ENCODE measurements at regions not wholly inside any gene's neighbourhood (a gene's known extent, or its start where the extent isn't known, plus 50 kb on each side); places are given as distances from the start of the nearest gene placed in this dataset.
"Not testable (repeated sequence)": the region's sequence is repeated elsewhere in the genome, so short reads cannot be mapped to it uniquely, and the experiment has no call there.

DNA sequence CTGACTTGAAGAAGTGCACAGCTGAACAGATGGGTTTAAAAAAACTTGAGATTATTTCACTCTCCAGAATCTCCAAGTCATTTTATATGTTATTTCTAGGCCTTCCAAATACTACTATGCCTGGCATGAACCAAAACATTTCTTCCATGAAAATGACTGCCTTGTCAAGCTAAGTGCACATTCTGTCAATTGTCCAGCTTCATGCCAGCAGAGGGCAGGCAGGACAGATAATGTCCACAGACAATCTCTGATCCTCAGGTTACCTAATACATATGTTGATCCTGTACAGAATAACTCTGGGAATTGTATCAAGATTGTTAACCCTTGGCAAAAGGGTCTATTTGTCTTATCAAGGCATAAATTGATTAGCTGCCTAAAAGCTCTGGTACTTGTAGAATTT lies 229.5 kb downstream of the AASDHPPT start:
- no peak overlapping the region for H3K9ac ChIP-seq (ENCODE audit: low read depth in 1 of 2, low read length in 2 of 2)
- peaks cover 0 to 9% (median 0%) of the 10 kb centered on the region in 4 donors for H3K9me3 ChIP-seq (ENCODE audit: control insufficient read depth in 4 of 4, low read length in 3 of 4)
- H3K27ac ChIP-seq (ENCODE audit: low read depth in 1 of 2, low read length in 2 of 2): no peak overlapping the region
- no peaks in the 10 kb centered on the region for H3K27me3 ChIP-seq (ENCODE audit: control insufficient read depth in 4 of 4, insufficient read depth in 4 of 4, low read length in 3 of 4)
- no peak for TF ChIP-seq RAD21 (IDR thresholded peaks at IDR 0.05)
- TF ChIP-seq EGR1 (IDR thresholded peaks at IDR 0.05; ENCODE audit: low read depth in 2 of 2): no peak
- no peak overlapping the region for H3K4me3 ChIP-seq (ENCODE audit: low read depth in 1 of 3, low read length in 3 of 3)
- no peak for DNase-seq (ENCODE audit: low spot score)
- H3K36me3 ChIP-seq (ENCODE audit: control insufficient read depth in 4 of 4, insufficient read depth in 3 of 4, low read depth in 1 of 4, low read length in 3 of 4): no peaks in the 10 kb centered on the region
- H3K4me1 ChIP-seq (ENCODE audit: control insufficient read depth in 4 of 4, insufficient read depth in 4 of 4, low read length in 3 of 4): no peaks in the 10 kb centered on the region

DNA sequence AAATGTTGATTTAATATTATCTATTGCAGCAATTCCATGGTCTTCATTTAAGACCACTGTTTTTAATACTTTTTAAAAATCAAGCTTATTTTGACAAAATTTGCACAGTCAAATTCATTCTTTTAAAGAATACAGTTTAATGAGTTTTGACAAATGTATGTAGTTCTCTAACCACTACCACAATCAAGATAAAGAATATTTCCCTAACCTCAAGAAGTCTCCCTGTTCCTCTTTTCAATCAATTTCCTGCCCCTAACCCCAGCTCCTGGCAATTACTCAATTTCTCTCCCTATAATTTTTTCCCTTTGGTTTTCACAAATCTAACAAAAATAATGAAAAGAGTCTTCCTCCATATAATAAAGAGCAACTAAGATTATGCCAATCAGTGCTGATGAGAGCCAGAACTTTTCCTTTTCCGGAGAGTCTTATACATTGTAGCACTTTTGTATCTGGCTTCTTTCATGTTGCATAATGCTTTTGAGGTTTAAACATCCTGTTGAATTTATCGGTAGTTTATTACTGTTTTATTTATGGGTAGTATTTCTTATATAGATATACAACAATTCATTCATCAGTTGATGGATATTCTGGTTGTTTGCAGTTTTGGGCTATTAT lies 231.7 kb downstream of the AASDHPPT start:
- H3K27me3 ChIP-seq (ENCODE audit: control insufficient read depth in 4 of 4, insufficient read depth in 4 of 4, low read length in 3 of 4): no peaks in the 10 kb centered on the region
- no peaks in the 10 kb centered on the region for H3K36me3 ChIP-seq (ENCODE audit: control insufficient read depth in 4 of 4, insufficient read depth in 3 of 4, low read depth in 1 of 4, low read length in 3 of 4)
- no peak overlapping the region for H3K27ac ChIP-seq (ENCODE audit: low read depth in 1 of 2, low read length in 2 of 2)
- no peaks in the 10 kb centered on the region for H3K9me3 ChIP-seq (ENCODE audit: control insufficient read depth in 4 of 4, low read length in 3 of 4)
- no peak for DNase-seq (ENCODE audit: low spot score)
- no peaks in the 10 kb centered on the region for H3K4me1 ChIP-seq (ENCODE audit: control insufficient read depth in 4 of 4, insufficient read depth in 4 of 4, low read length in 3 of 4)
- TF ChIP-seq RXRA (IDR thresholded peaks at IDR 0.05) (no peak), FOXA2 (IDR thresholded peaks at IDR 0.05) (no peak), EGR1 (IDR thresholded peaks at IDR 0.05; ENCODE audit: low read depth in 2 of 2) (no peak), NR2F2 (IDR thresholded peaks at IDR 0.05) (no peak), SP1 (IDR thresholded peaks at IDR 0.05) (no peak), RAD21 (IDR thresholded peaks at IDR 0.05) (no peak), GABPA (IDR thresholded peaks at IDR 0.05 in 1 of 2, conservative IDR thresholded peaks at IDR 0.05 in 1 of 2) (no peak), HNF4A (conservative IDR thresholded peaks at IDR 0.05) (no peak), JUND (IDR thresholded peaks at IDR 0.05) (no peak), HNF4G (IDR thresholded peaks at IDR 0.05) (no peak)
- TF ChIP-seq, protein P1, sequence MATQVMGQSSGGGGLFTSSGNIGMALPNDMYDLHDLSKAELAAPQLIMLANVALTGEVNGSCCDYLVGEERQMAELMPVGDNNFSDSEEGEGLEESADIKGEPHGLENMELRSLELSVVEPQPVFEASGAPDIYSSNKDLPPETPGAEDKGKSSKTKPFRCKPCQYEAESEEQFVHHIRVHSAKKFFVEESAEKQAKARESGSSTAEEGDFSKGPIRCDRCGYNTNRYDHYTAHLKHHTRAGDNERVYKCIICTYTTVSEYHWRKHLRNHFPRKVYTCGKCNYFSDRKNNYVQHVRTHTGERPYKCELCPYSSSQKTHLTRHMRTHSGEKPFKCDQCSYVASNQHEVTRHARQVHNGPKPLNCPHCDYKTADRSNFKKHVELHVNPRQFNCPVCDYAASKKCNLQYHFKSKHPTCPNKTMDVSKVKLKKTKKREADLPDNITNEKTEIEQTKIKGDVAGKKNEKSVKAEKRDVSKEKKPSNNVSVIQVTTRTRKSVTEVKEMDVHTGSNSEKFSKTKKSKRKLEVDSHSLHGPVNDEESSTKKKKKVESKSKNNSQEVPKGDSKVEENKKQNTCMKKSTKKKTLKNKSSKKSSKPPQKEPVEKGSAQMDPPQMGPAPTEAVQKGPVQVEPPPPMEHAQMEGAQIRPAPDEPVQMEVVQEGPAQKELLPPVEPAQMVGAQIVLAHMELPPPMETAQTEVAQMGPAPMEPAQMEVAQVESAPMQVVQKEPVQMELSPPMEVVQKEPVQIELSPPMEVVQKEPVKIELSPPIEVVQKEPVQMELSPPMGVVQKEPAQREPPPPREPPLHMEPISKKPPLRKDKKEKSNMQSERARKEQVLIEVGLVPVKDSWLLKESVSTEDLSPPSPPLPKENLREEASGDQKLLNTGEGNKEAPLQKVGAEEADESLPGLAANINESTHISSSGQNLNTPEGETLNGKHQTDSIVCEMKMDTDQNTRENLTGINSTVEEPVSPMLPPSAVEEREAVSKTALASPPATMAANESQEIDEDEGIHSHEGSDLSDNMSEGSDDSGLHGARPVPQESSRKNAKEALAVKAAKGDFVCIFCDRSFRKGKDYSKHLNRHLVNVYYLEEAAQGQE (IDR thresholded peaks at IDR 0.05): no peak
- no peak overlapping the region for H3K9ac ChIP-seq (ENCODE audit: low read depth in 1 of 2, low read length in 2 of 2)
- no peak overlapping the region for H3K4me3 ChIP-seq (ENCODE audit: low read depth in 1 of 3, low read length in 3 of 3)
- WGBS: 74% methylated on average over 2 of the region's 2 CpGs

DNA sequence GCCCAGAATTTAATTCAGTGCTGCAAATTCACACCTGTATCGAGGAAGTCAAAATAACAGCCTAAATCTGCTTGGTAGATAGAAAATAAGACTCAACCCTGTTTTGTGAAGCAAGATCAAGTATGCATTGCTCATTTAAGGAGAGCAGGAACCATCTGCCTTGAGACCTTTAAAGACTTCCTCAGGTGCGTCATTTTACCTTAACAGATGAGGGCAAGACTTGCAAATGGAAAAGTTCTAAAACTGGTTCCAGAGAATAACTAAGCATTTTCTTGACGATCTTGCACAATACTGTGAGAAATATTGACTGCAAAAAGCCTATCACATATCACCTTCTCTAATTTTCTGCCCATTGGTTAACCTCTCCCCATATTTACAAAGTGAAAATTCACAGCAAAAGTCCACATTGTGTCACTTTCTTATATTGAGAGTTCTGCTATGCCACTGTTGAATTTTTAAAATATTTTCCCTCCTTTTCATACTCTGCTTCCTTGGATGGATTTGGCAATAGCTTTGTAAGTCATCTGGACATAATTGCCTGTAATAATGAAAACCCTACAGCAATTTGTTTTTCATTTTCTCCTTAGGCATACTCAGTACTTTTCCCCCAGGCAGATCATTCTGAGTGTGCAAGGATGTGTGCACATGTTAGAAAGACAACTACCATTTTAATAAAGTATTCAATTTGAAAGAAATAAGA lies 234.2 kb downstream of the AASDHPPT start:
- TF ChIP-seq, protein P2, sequence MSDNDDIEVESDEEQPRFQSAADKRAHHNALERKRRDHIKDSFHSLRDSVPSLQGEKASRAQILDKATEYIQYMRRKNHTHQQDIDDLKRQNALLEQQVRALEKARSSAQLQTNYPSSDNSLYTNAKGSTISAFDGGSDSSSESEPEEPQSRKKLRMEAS (IDR thresholded peaks at IDR 0.05): no peak
- no peak for TF ChIP-seq HNF4G (IDR thresholded peaks at IDR 0.05)
- TF ChIP-seq EGR1 (IDR thresholded peaks at IDR 0.05; ENCODE audit: low read depth in 2 of 2): no peak
- no peak for TF ChIP-seq GABPA (IDR thresholded peaks at IDR 0.05 in 1 of 2, conservative IDR thresholded peaks at IDR 0.05 in 1 of 2)
- TF ChIP-seq SP1 (IDR thresholded peaks at IDR 0.05): no peak
- TF ChIP-seq FOXA1 (IDR thresholded peaks at IDR 0.05): no peak

DNA sequence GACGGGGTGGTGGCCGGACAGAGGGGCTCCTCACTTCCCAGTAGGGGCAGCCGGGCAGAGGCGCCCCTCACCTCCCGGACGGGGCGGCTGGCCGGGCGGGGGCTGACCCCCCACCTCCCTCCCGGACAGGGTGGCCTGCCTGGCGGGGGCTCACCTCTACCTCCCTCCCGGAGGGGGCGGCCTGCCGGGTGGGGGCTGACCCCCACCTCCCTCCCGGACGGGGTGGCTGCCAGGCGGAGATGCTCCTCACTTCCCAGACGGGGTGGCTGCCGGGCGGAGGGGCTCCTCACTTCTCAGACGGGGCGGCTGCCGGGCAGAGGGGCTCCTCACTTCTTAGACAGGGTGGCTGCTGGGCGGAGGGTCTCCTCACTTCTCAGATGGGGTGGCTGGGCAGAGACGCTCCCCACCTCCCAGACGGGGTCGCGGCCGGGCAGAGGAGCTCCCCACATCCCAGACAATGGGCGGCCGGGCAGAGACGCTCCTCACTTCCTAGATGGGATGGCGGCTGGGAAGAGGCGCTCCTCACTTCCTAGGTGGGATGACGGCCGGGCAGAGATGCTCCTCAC lies 239.8 kb downstream of the AASDHPPT start:
- H3K27ac ChIP-seq (ENCODE audit: low read depth in 1 of 2, low read length in 2 of 2); DNase-seq (ENCODE audit: low spot score); H3K27me3 ChIP-seq (ENCODE audit: control insufficient read depth in 4 of 4, insufficient read depth in 4 of 4, low read length in 3 of 4); H3K36me3 ChIP-seq (ENCODE audit: control insufficient read depth in 4 of 4, insufficient read depth in 3 of 4, low read depth in 1 of 4, low read length in 3 of 4); H3K9me3 ChIP-seq (ENCODE audit: control insufficient read depth in 4 of 4, low read length in 3 of 4); H3K9ac ChIP-seq (ENCODE audit: low read depth in 1 of 2, low read length in 2 of 2); H3K4me3 ChIP-seq (ENCODE audit: low read depth in 1 of 3, low read length in 3 of 3); H3K4me1 ChIP-seq (ENCODE audit: control insufficient read depth in 4 of 4, insufficient read depth in 4 of 4, low read length in 3 of 4): not testable (repeated sequence)
- 96% methylated on average over 36 of the region's 36 CpGs for WGBS

More for the DNA sequence above, 234.2 kb downstream of the AASDHPPT start:
- Histone ChIP-seq H3K4me3 (ENCODE audit: low read depth in 1 of 3, low read length in 3 of 3) (no peak overlapping the region), H3K9me3 (ENCODE audit: control insufficient read depth in 4 of 4, low read length in 3 of 4) (no peaks in the 10 kb centered on the region), H3K27ac (ENCODE audit: low read depth in 1 of 2, low read length in 2 of 2) (no peak overlapping the region), H3K36me3 (ENCODE audit: control insufficient read depth in 4 of 4, insufficient read depth in 3 of 4, low read depth in 1 of 4, low read length in 3 of 4) (no peaks in the 10 kb centered on the region), H3K9ac (ENCODE audit: low read depth in 1 of 2, low read length in 2 of 2) (no peak overlapping the region), H3K4me1 (ENCODE audit: control insufficient read depth in 4 of 4, insufficient read depth in 4 of 4, low read length in 3 of 4) (no peaks in the 10 kb centered on the region), H3K27me3 (ENCODE audit: control insufficient read depth in 4 of 4, insufficient read depth in 4 of 4, low read length in 3 of 4) (no peaks in the 10 kb centered on the region)
- 84% methylated on average over 3 of the region's 3 CpGs for WGBS
- DNase-seq (ENCODE audit: low spot score): no peak
